ENCODE measurements at regions not wholly inside any gene's neighbourhood (a gene's known extent, or its start where the extent isn't known, plus 50 kb on each side); places are given as distances from the start of the nearest gene placed in this dataset.

DNA sequence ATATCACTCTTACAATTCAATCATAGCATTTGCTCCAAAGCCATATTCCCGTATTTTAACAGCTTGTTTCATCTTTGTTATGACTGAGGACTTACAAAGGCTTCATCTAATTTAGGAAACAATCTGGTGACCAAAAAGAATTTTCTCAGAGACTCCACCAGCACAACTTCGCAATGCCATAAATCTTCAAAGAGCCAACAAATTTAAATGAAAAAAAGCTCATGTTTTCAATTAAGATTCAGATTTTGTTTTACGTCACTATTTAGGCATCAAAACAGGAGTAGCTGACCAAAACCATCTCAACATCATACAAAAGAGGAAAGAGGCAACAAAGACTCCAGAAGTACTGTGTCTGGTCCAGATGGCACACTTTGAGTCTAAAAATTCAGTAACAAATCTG is 373.3 kb downstream of the TTLL7 start:
- ChIA-PET CTCF (no interaction called here), POLR2A (ENCODE audit: low non-redundant PET) (no interaction called here)
- no TSS peak for BruUV-seq (replicated peaks)
- Histone ChIP-seq H3K4me3 (ENCODE audit: low read depth, low read length, poor library complexity, severe bottlenecking) (no peak overlapping the region), H3K9me3 (ENCODE audit: low read depth, low read length, poor library complexity, severe bottlenecking) (no peaks in the 10 kb centered on the region), H3K36me3 (ENCODE audit: insufficient read depth, low read length, poor library complexity, severe bottlenecking) (no peaks in the 10 kb centered on the region), H3K27me3 (replicated peaks; ENCODE audit: insufficient read depth, low read depth, low read length, poor library complexity) (no peaks in the 10 kb centered on the region), H3K4me1 (ENCODE audit: insufficient read depth, low read length, poor library complexity, severe bottlenecking) (no peaks in the 10 kb centered on the region), H3K27ac (ENCODE audit: low read depth, low read length, poor library complexity, severe bottlenecking) (no peak overlapping the region)
- no peak for DNase-seq (ENCODE audit: low spot score)
- no peak for TF ChIP-seq EZH2 (IDR thresholded peaks at IDR 0.05; ENCODE audit: borderline replicate concordance, low read depth, low read length, poor library complexity, severe bottlenecking)
- intact Hi-C loops (cut with micrococcal nuclease; ENCODE audit: unreplicated experiment), result no loop called here

DNA sequence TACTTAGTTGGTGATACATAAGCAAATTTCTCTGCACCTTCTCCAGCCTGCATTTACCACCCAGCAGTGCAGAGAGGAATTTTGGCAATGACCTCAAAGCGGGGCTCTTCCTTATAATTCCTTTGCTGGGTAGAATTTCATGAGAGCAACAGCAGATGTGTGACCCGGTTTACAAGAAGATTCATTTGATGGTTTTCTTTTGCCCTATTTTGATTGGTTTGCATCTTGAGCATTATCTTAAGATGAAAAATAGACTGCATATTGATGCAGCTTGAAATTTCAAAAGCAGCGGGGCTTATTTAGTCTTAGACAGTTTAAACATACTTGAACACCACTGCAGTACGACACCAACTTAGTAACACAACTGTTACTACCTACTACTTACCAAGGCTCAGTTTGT is 378.9 kb downstream of the TTLL7 start:
- no peak for DNase-seq (ENCODE audit: low spot score)
- Histone ChIP-seq H3K4me3 (ENCODE audit: low read depth, low read length, poor library complexity, severe bottlenecking) (no peak overlapping the region), H3K27ac (ENCODE audit: low read depth, low read length, poor library complexity, severe bottlenecking) (no peak overlapping the region), H3K27me3 (replicated peaks; ENCODE audit: insufficient read depth, low read depth, low read length, poor library complexity) (no peaks in the 10 kb centered on the region), H3K9me3 (ENCODE audit: low read depth, low read length, poor library complexity, severe bottlenecking) (no peaks in the 10 kb centered on the region), H3K4me1 (ENCODE audit: insufficient read depth, low read length, poor library complexity, severe bottlenecking) (no peaks in the 10 kb centered on the region), H3K36me3 (ENCODE audit: insufficient read depth, low read length, poor library complexity, severe bottlenecking) (no peaks in the 10 kb centered on the region)
- ChIA-PET CTCF (no interaction called here), POLR2A (ENCODE audit: low non-redundant PET) (no interaction called here)
- TF ChIP-seq, protein P1, sequence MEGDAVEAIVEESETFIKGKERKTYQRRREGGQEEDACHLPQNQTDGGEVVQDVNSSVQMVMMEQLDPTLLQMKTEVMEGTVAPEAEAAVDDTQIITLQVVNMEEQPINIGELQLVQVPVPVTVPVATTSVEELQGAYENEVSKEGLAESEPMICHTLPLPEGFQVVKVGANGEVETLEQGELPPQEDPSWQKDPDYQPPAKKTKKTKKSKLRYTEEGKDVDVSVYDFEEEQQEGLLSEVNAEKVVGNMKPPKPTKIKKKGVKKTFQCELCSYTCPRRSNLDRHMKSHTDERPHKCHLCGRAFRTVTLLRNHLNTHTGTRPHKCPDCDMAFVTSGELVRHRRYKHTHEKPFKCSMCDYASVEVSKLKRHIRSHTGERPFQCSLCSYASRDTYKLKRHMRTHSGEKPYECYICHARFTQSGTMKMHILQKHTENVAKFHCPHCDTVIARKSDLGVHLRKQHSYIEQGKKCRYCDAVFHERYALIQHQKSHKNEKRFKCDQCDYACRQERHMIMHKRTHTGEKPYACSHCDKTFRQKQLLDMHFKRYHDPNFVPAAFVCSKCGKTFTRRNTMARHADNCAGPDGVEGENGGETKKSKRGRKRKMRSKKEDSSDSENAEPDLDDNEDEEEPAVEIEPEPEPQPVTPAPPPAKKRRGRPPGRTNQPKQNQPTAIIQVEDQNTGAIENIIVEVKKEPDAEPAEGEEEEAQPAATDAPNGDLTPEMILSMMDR (conservative IDR thresholded peaks at IDR 0.05; ENCODE audit: low read depth, low read length), result no peak
- TF ChIP-seq EZH2 (IDR thresholded peaks at IDR 0.05; ENCODE audit: borderline replicate concordance, low read depth, low read length, poor library complexity, severe bottlenecking), result no peak
- BruUV-seq (replicated peaks), result no TSS peak
- intact Hi-C loops (cut with micrococcal nuclease; ENCODE audit: unreplicated experiment), result no loop called here

DNA sequence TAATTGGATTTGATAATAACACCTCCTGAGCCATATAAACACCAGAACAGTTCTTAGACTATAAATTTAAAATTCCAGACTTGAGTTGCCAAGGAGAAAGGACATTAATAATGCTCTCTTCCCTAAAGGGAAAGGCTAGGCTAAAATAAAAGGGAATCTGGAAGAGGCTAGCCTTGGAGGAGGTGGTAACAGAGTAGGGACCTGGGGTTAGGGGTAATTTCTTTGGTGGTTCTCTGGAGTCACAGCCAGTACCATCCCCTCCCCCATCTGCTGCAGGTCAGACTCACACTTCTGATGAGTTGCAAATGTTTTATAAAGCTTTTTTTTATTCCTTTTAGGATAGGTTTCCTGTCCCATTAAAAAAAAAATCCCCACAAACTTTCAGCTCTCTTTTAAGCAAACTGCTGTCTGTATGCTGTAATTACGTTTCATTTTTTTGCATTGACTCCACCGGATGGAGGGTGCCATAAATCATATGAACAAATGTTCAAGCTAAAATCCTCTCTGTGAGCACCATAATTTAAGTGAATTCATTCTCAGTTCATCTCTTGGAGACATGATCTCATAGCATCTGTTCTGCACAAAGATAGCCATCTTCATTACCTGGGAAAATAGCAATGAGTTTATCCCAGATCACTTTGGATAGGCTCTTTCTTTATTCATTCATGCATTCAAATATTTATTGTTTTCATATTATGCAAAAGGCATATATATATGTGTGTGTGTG is 379.6 kb downstream of the TTLL7 start:
- H3K4me3 ChIP-seq (ENCODE audit: low read depth, low read length, poor library complexity, severe bottlenecking), result no peak overlapping the region
- TF ChIP-seq, protein P1 (conservative IDR thresholded peaks at IDR 0.05; ENCODE audit: low read depth, low read length), result no peak
- no peak for TF ChIP-seq EZH2 (IDR thresholded peaks at IDR 0.05; ENCODE audit: borderline replicate concordance, low read depth, low read length, poor library complexity, severe bottlenecking)
- DNase-seq (ENCODE audit: low spot score), result peak; percentile 19
- ChIA-PET CTCF (no interaction called here), POLR2A (ENCODE audit: low non-redundant PET) (no interaction called here)
- no peaks in the 10 kb centered on the region for H3K36me3 ChIP-seq (ENCODE audit: insufficient read depth, low read length, poor library complexity, severe bottlenecking)
- H3K27ac ChIP-seq (ENCODE audit: low read depth, low read length, poor library complexity, severe bottlenecking), result no peak overlapping the region
- BruUV-seq (replicated peaks), result no TSS peak
- no peaks in the 10 kb centered on the region for H3K27me3 ChIP-seq (replicated peaks; ENCODE audit: insufficient read depth, low read depth, low read length, poor library complexity)
- intact Hi-C loops (cut with micrococcal nuclease; ENCODE audit: unreplicated experiment), result no loop called here
- H3K9me3 ChIP-seq (ENCODE audit: low read depth, low read length, poor library complexity, severe bottlenecking), result no peaks in the 10 kb centered on the region
- H3K4me1 ChIP-seq (ENCODE audit: insufficient read depth, low read length, poor library complexity, severe bottlenecking), result no peaks in the 10 kb centered on the region

DNA sequence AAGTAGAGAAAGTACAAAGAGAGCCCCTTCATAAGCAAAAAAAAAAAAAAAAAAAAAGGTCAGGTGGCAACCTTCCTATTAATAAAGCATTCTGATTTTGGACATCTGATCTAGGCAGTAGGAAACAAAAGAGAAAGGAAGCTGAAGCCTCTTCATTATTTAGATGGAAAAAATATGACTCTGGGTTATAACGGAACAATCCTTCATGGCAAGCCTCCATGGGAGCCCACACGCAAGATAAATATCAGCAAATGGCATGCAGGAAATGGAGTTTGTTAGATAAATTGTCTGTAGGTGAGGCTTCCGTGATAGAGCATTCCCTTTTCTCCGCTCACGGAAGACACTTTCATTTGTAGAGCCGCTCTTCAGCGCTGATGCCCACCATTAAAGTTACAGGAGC is 381.0 kb downstream of the TTLL7 start:
- intact Hi-C loops (cut with micrococcal nuclease; ENCODE audit: unreplicated experiment), result no loop called here
- no peak for TF ChIP-seq EZH2 (IDR thresholded peaks at IDR 0.05; ENCODE audit: borderline replicate concordance, low read depth, low read length, poor library complexity, severe bottlenecking)
- TF ChIP-seq, protein P1 (conservative IDR thresholded peaks at IDR 0.05; ENCODE audit: low read depth, low read length), result no peak
- no peak overlapping the region for H3K4me3 ChIP-seq (ENCODE audit: low read depth, low read length, poor library complexity, severe bottlenecking)
- no peaks in the 10 kb centered on the region for H3K9me3 ChIP-seq (ENCODE audit: low read depth, low read length, poor library complexity, severe bottlenecking)
- H3K27me3 ChIP-seq (replicated peaks; ENCODE audit: insufficient read depth, low read depth, low read length, poor library complexity), result no peaks in the 10 kb centered on the region
- ChIA-PET POLR2A (ENCODE audit: low non-redundant PET) (no interaction called here), CTCF (no interaction called here)
- H3K4me1 ChIP-seq (ENCODE audit: insufficient read depth, low read length, poor library complexity, severe bottlenecking), result no peaks in the 10 kb centered on the region
- H3K27ac ChIP-seq (ENCODE audit: low read depth, low read length, poor library complexity, severe bottlenecking), result no peak overlapping the region
- DNase-seq (ENCODE audit: low spot score), result no peak
- no TSS peak for BruUV-seq (replicated peaks)
- no peaks in the 10 kb centered on the region for H3K36me3 ChIP-seq (ENCODE audit: insufficient read depth, low read length, poor library complexity, severe bottlenecking)

Data from A673 (cell line).